HepG2 (cell line): ENCODE measurements at regions not wholly inside any gene's neighbourhood (a gene's known extent, or its start where the extent isn't known, plus 50 kb on each side); places are given as distances from the start of the nearest gene placed in this dataset.

Source experiments
- ATAC-seq: fragments of 200-7000 bp; cut with Tn5 transposase; 3 replicates; pipeline ENCODE4 v1.9.1; 2020; ENCODE audit warnings: mild to moderate bottlenecking, moderate library complexity
- BruUV-seq: library from RNA; stranded (reverse); fragments of 400-500 nt; replicated peaks from 2 replicates; lab custom pipeline; 2021; lab: Mats Ljungman, UMichigan
- CTCF ChIA-PET: fragments of 300-600 bp; formaldehyde crosslinking; extraction: SDS; loops from one replicate; lab custom pipeline; 2021; ENCODE audit warnings: low total read pairs, inconsistent platforms, low intra/inter-chr PET ratio; lab: Yijun Ruan, JAX
- POLR2A ChIA-PET: fragments of 350-600 bp; sonication (Branson Sonifier 250); formaldehyde crosslinking; loops from one replicate; lab custom pipeline; 2020; ENCODE audit warnings: antibody characterized with exemption, inconsistent platforms; lab: Yijun Ruan, JAX
- DNase-seq: peaks from one replicate; pipeline ENCODE4 v3.0.0-alpha.2; 2015; ENCODE audit warnings: low spot score
- FAIRE-seq: peaks from 3 replicates; lab custom pipeline; 2011; peaks lifted over from hg19 to GRCh38; lab: Jason Lieb, UNC
- H2AFZ ChIP-seq: one replicate; pipeline ENCODE4 v1.6.1; 2011; ENCODE audit warnings: low read length, inconsistent platforms
- H3K27ac ChIP-seq: fragments of 300-600 bp; 3 replicates; pipeline ENCODE4 v1.8.0; 2011; ENCODE audit warnings: mixed run types, mild to moderate bottlenecking, mixed read lengths, low read length, inconsistent platforms; ENCODE audit not compliant: insufficient read depth; ENCODE audit errors: extremely low read length
- H3K27me3 ChIP-seq, 2 experiments: fragments of 200-600 bp in 1 of 2; 2 replicates in 1 of 2; 3 replicates in 1 of 2; pipeline versions ENCODE4 v1.6.0 to v1.8.0; 2011; ENCODE audit warnings: low read length in 2 of 2, mild to moderate bottlenecking in 2 of 2, moderate library complexity in 2 of 2, inconsistent platforms in 1 of 2; ENCODE audit not compliant: insufficient read depth in 2 of 2, control insufficient read depth in 1 of 2
- H3K36me3 ChIP-seq, 2 experiments: fragments of 200-600 bp in 1 of 2; replicated peaks in 1 of 2; 2 replicates in 1 of 2; 3 replicates in 1 of 2; pipeline versions ENCODE4 v1.5.1 to v1.8.0; 2011; ENCODE audit warnings: low read length in 2 of 2, inconsistent platforms in 1 of 2; ENCODE audit not compliant: insufficient read depth in 2 of 2, control insufficient read depth in 1 of 2
- H3K4me1 ChIP-seq: 2 replicates; pipeline ENCODE4 v1.5.1; 2012; ENCODE audit warnings: low read length, inconsistent platforms; ENCODE audit not compliant: insufficient read depth
- H3K4me2 ChIP-seq: 2 replicates; pipeline ENCODE4 v1.6.0; 2011; ENCODE audit warnings: low read depth, low read length, inconsistent platforms
- H3K4me3 ChIP-seq, 3 experiments: fragments of 200-600 bp in 1 of 3; sonication (generic), shearing (Covaris generic) in 1 of 3; replicated peaks in 1 of 3; 2 replicates each; pipeline ENCODE4 v1.5.1; 2011 to 2016; ENCODE audit warnings: low read length in 3 of 3, inconsistent platforms in 2 of 3, low read depth in 2 of 3, mild to moderate bottlenecking in 2 of 3, control low read depth in 1 of 3, mixed read lengths in 1 of 3; ENCODE audit not compliant: insufficient read depth in 1 of 3
- H3K79me2 ChIP-seq: one replicate; pipeline ENCODE4 v1.6.1; 2011; ENCODE audit warnings: low read length, inconsistent platforms; ENCODE audit not compliant: insufficient read depth
- H3K9ac ChIP-seq: 2 replicates; pipeline ENCODE4 v1.6.0; 2011; ENCODE audit warnings: mild to moderate bottlenecking, low read depth, low read length, inconsistent platforms; ENCODE audit not compliant: insufficient read depth
- H3K9me3 ChIP-seq: 2 replicates; pipeline ENCODE4 v1.5.1; 2012; ENCODE audit warnings: mild to moderate bottlenecking, low read length
- H4K20me1 ChIP-seq: 2 replicates; pipeline ENCODE4 v1.6.0; 2011; ENCODE audit warnings: inconsistent platforms, mild to moderate bottlenecking, low read length, moderate library complexity; ENCODE audit not compliant: insufficient read depth
- ATF7 ChIP-seq, 2 experiments: fragments of 450-650 bp in 1 of 2; sonication (generic) in 1 of 2; formaldehyde crosslinking in 1 of 2; IDR thresholded peaks; 2 replicates each; pipeline versions ENCODE4 v1.4.0 to v1.6.1; 2016 to 2020; ENCODE audit warnings: antibody characterized with exemption in 1 of 2, mild to moderate bottlenecking in 1 of 2, missing genetic modification reagents in 1 of 2
- CHCHD3 ChIP-seq: sonication (generic); formaldehyde crosslinking; IDR thresholded peaks from 2 replicates; pipeline ENCODE4 v1.8.0; 2022; ENCODE audit warnings: mild to moderate bottlenecking, missing genetic modification reagents, moderate library complexity
- HDAC2 ChIP-seq: sonication (generic); formaldehyde crosslinking; IDR thresholded peaks from 2 replicates; pipeline ENCODE4 v1.4.0; 2020; ENCODE audit warnings: missing genetic modification reagents
- NR3C1 ChIP-seq: sonication (generic); formaldehyde crosslinking; IDR thresholded peaks from 2 replicates; pipeline ENCODE4 v1.4.0; 2020; ENCODE audit warnings: missing genetic modification reagents
- PLRG1 ChIP-seq: fragments of 450-650 bp; conservative IDR thresholded peaks from 2 replicates; pipeline ENCODE4 v1.6.1; 2016
- RFXANK ChIP-seq: IDR thresholded peaks from 2 replicates; pipeline ENCODE4 v1.6.1; 2016
- SMARCC2 ChIP-seq: fragments of 450-650 bp; IDR thresholded peaks from 2 replicates; pipeline ENCODE4 v1.6.1; 2017; ENCODE audit warnings: antibody characterized with exemption, mild to moderate bottlenecking
- TEAD2 ChIP-seq: sonication (generic); formaldehyde crosslinking; IDR thresholded peaks from 2 replicates; pipeline ENCODE4 v1.9.0; 2021; ENCODE audit warnings: missing genetic modification reagents
- THYN1 ChIP-seq: sonication (generic); formaldehyde crosslinking; IDR thresholded peaks from 2 replicates; pipeline ENCODE4 v1.8.1; 2023; ENCODE audit warnings: low read depth, mild to moderate bottlenecking, moderate library complexity, missing genetic modification reagents, borderline replicate concordance
- ZBTB2 ChIP-seq: sonication (generic); formaldehyde crosslinking; IDR thresholded peaks from 2 replicates; pipeline ENCODE4 v1.8.0; 2022; ENCODE audit warnings: low read depth, missing genetic modification reagents
- ZBTB26 ChIP-seq: IDR thresholded peaks from 2 replicates; pipeline ENCODE4 v1.6.1; 2016; ENCODE audit warnings: missing compliant biosample characterization, missing genetic modification reagents, borderline replicate concordance
- ZBTB3 ChIP-seq: sonication (generic); formaldehyde crosslinking; IDR thresholded peaks from 2 replicates; pipeline ENCODE4 v1.4.0; 2020; ENCODE audit warnings: low read depth, mild to moderate bottlenecking, moderate library complexity, missing genetic modification reagents, borderline replicate concordance
- ZHX1 ChIP-seq: sonication (generic); formaldehyde crosslinking; IDR thresholded peaks from 2 replicates; pipeline ENCODE4 v1.8.1; 2022; ENCODE audit warnings: low read depth, mild to moderate bottlenecking, missing genetic modification reagents
- ZNF180 ChIP-seq: sonication (generic); formaldehyde crosslinking; IDR thresholded peaks from 2 replicates; pipeline ENCODE4 v1.4.0; 2020; ENCODE audit warnings: low read depth, missing genetic modification reagents, borderline replicate concordance
- ZNF260 ChIP-seq: sonication (generic); formaldehyde crosslinking; IDR thresholded peaks from 2 replicates; pipeline ENCODE4 v1.4.0; 2020; ENCODE audit warnings: missing genetic modification reagents, low read depth, mild to moderate bottlenecking, borderline replicate concordance
- ZNF282 ChIP-seq: fragments of 450-650 bp; IDR thresholded peaks from 2 replicates; pipeline ENCODE4 v1.6.1; 2018; ENCODE audit not compliant: partially characterized antibody
- ZNF362 ChIP-seq: sonication (generic); formaldehyde crosslinking; IDR thresholded peaks from 2 replicates; pipeline ENCODE4 v1.4.0; 2020; ENCODE audit warnings: missing genetic modification reagents, mild to moderate bottlenecking, borderline replicate concordance
- ZNF720 ChIP-seq: sonication (generic); formaldehyde crosslinking; IDR thresholded peaks from 2 replicates; pipeline ENCODE4 v1.4.0; 2020; ENCODE audit warnings: missing genetic modification reagents
- ZNF747 ChIP-seq: sonication (generic); formaldehyde crosslinking; IDR thresholded peaks from 2 replicates; pipeline ENCODE4 v1.8.1; 2023; ENCODE audit warnings: missing genetic modification reagents, mild to moderate bottlenecking, borderline replicate concordance
- WGBS: methylation state at CpG from one replicate; pipeline ENCODE4 v1.1.6; 2017; ENCODE audit warnings: low lambda C conversion rate; 5-methylcytosine and 5-hydroxymethylcytosine counted together
- in situ Hi-C: cut with HindIII; loops from 2 replicates; pipeline ENCODE4 v1.10.0; 2017; ENCODE audit warnings: low pct_unique_long_range_greater_than_20kb; ENCODE audit not compliant: extremely low pct_ligation_motif_present
- intact Hi-C: fragments of 100-400 bp; cut with micrococcal nuclease; formaldehyde crosslinking; loops from one replicate; pipeline ENCODE4 v1.10.0; 2022; ENCODE audit not compliant: unreplicated experiment

- no peak for TF ChIP-seq ZBTB3 (CRISPR knock-in tag)
- TF ChIP-seq PLRG1: no peak
These were observed 547.2 kb upstream of the CHORDC1 start (continued) for GRCh38 chr11:90770007-90770406.

GRCh38 chr11:90766121-90766520 is 543.3 kb upstream of the CHORDC1 start:
- no TSS peak for BruUV-seq
- Histone ChIP-seq H3K9ac (no peak overlapping the region), H3K27me3 (no peaks in the 10 kb centered on the region), H3K36me3 (no peaks in the 10 kb centered on the region), H3K9me3 (peaks cover 5% of the 10 kb centered on the region; the same call in 1 of the 2 replicates), H4K20me1 (no peaks in the 10 kb centered on the region), H3K27ac (no peak overlapping the region), H3K4me2 (no peak overlapping the region), H3K4me3 (no peak overlapping the region), H3K79me2 (no peaks in the 10 kb centered on the region), H2AFZ (no peak overlapping the region), H3K4me1 (no peaks in the 10 kb centered on the region)
- ChIA-PET CTCF (no interaction called here), POLR2A (no interaction called here)
- in situ Hi-C loops (no loop called here), intact Hi-C loops (no loop called here)
- WGBS: 35% methylated on average over 3 of the region's 3 CpGs
- no peak for DNase-seq
- no peak for ATAC-seq
- FAIRE-seq: no peak
- no peak for TF ChIP-seq TEAD2 (CRISPR knock-in tag)
- no peak for TF ChIP-seq CHCHD3 (CRISPR knock-in tag)
- no peak for TF ChIP-seq RFXANK (CRISPR knock-in tag)
- no peak for TF ChIP-seq ZNF362 (CRISPR knock-in tag)
- no peak for TF ChIP-seq SMARCC2
- no peak for TF ChIP-seq ZNF180 (CRISPR knock-in tag)
- TF ChIP-seq ZNF260 (CRISPR knock-in tag): no peak
- TF ChIP-seq NR3C1 (CRISPR knock-in tag): no peak
- TF ChIP-seq ATF7 (IDR thresholded peaks at IDR 0.05): no peak
- no peak for TF ChIP-seq ATF7 (CRISPR knock-in tag; IDR thresholded peaks at IDR 0.05)
- no peak for TF ChIP-seq ZNF747
- no peak for TF ChIP-seq HDAC2
- TF ChIP-seq ZBTB26: no peak
- no peak for TF ChIP-seq ZNF720 (CRISPR knock-in tag)
- TF ChIP-seq THYN1: no peak
- TF ChIP-seq ZBTB2: no peak
- TF ChIP-seq ZHX1 (CRISPR knock-in tag): no peak
- no peak for TF ChIP-seq ZNF282
